ENCODE measurements at regions not wholly inside any gene's neighbourhood (a gene's known extent, or its start where the extent isn't known, plus 50 kb on each side); places are given as distances from the start of the nearest gene placed in this dataset.
"Not testable (repeated sequence)": the region's sequence is repeated elsewhere in the genome, so short reads cannot be mapped to it uniquely, and the experiment has no call there.

- DNase-seq: no peak
These were observed 292.9 kb downstream of the LTN1 start for GRCh38 chr21:28699596-28700259.

- no peak for DNase-seq
These were observed 293.5 kb downstream of the LTN1 start for GRCh38 chr21:28699186-28699585.

GRCh38 chr21:28696844-28697410 is 295.8 kb downstream of the LTN1 start:
- DNase-seq: no peak

- DNase-seq: no peak
These were observed 299.2 kb downstream of the LTN1 start for GRCh38 chr21:28693476-28693875.

GRCh38 chr21:28690196-28690595 is 302.5 kb downstream of the LTN1 start:
- DNase-seq: no peak

- no peak for DNase-seq
These were observed 304.3 kb downstream of the LTN1 start for GRCh38 chr21:28688381-28688780.

- DNase-seq: no peak
These were observed 305.1 kb downstream of the LTN1 start for GRCh38 chr21:28687586-28687985.

- no peak for DNase-seq
These were observed 308.5 kb downstream of the LTN1 start for GRCh38 chr21:28683982-28684752.

- not testable (repeated sequence) for DNase-seq
These were observed 309.8 kb downstream of the LTN1 start for GRCh38 chr21:28682884-28683283.

GRCh38 chr21:28677096-28677495 is 315.6 kb downstream of the LTN1 start:
- DNase-seq: not testable (repeated sequence)

- no peak for DNase-seq
These were observed 317.2 kb downstream of the LTN1 start for GRCh38 chr21:28675331-28676041.

GRCh38 chr21:28674763-28675162 is 317.9 kb downstream of the LTN1 start:
- no peak for DNase-seq

GRCh38 chr21:28671549-28672195 is 321.0 kb downstream of the LTN1 start:
- no peak for DNase-seq

- no peak for DNase-seq
These were observed 322.6 kb downstream of the LTN1 start for GRCh38 chr21:28669971-28670653.

GRCh38 chr21:28669321-28669720 is 323.4 kb downstream of the LTN1 start:
- DNase-seq: no peak

GRCh38 chr21:28663754-28664153 is 328.9 kb downstream of the LTN1 start:
- no peak for DNase-seq

- DNase-seq: no peak
These were observed 329.5 kb downstream of the LTN1 start for GRCh38 chr21:28663111-28663693.

- DNase-seq: no peak
These were observed 335.1 kb downstream of the LTN1 start for GRCh38 chr21:28657566-28657965.

- DNase-seq: no peak
These were observed 337.2 kb downstream of the LTN1 start for GRCh38 chr21:28655471-28655870.

GRCh38 chr21:28654406-28654805 is 338.3 kb downstream of the LTN1 start:
- DNase-seq: no peak

GRCh38 chr21:28644762-28645161 is 347.9 kb downstream of the LTN1 start:
- DNase-seq: no peak

- no peak for DNase-seq
These were observed 349.8 kb downstream of the LTN1 start for GRCh38 chr21:28642891-28643290.

Data from C1 segment of cervical spinal cord (tissue), 14 donors.